GM23338 (cell line): ENCODE measurements at regions not wholly inside any gene's neighbourhood (a gene's known extent, or its start where the extent isn't known, plus 50 kb on each side); places are given as distances from the start of the nearest gene placed in this dataset.

ENCODE experiments used
- ATAC-seq: fragments of 200-7000 bp; cut with Tn5 transposase; 3 replicates; pipeline ENCODE4 v1.9.1; 2020
- DNase-seq: peaks from one replicate; pipeline ENCODE4 v3.0.0-alpha.2; 2015; ENCODE audit warnings: low spot score
- H2AFZ ChIP-seq: fragments of 200-600 bp; sonication (generic); 2 replicates; pipeline ENCODE4 v1.8.0; 2016; ENCODE audit warnings: antibody characterized with exemption, mild to moderate bottlenecking, moderate library complexity
- H3F3A ChIP-seq: fragments of 200-600 bp; sonication (generic); replicated peaks from 2 replicates; pipeline ENCODE4 v1.8.0; 2017; ENCODE audit warnings: antibody characterized with exemption, mixed run types, low read depth
- H3K27ac ChIP-seq: fragments of 200-600 bp; sonication (generic); 2 replicates; pipeline ENCODE4 v1.6.1; 2016; ENCODE audit warnings: low read depth
- H3K27me3 ChIP-seq: fragments of 200-600 bp; sonication (generic); 2 replicates; pipeline ENCODE4 v1.8.0; 2016; ENCODE audit warnings: mild to moderate bottlenecking, mixed run types, moderate library complexity; ENCODE audit not compliant: insufficient read depth
- H3K36me3 ChIP-seq: fragments of 200-600 bp; sonication (generic); 2 replicates; pipeline ENCODE4 v1.8.0; 2016; ENCODE audit warnings: mild to moderate bottlenecking; ENCODE audit not compliant: insufficient read depth
- H3K4me1 ChIP-seq: fragments of 200-600 bp; sonication (generic); 2 replicates; pipeline ENCODE4 v1.8.0; 2016; ENCODE audit warnings: mild to moderate bottlenecking, moderate library complexity; ENCODE audit not compliant: insufficient read depth
- H3K4me2 ChIP-seq: fragments of 200-600 bp; sonication (generic); 2 replicates; pipeline ENCODE4 v1.7.1; 2017; ENCODE audit warnings: mixed run types
- H3K4me3 ChIP-seq: fragments of 200-600 bp; sonication (generic); 2 replicates; pipeline ENCODE4 v1.6.1; 2016; ENCODE audit warnings: mixed run types
- H3K79me2 ChIP-seq: fragments of 200-600 bp; sonication (generic); replicated peaks from 2 replicates; pipeline ENCODE4 v1.8.0; 2017; ENCODE audit warnings: mild to moderate bottlenecking; ENCODE audit not compliant: insufficient read depth
- H3K9me2 ChIP-seq: fragments of 200-600 bp; sonication (generic); 2 replicates; pipeline ENCODE4 v1.8.0; 2017; ENCODE audit not compliant: insufficient read depth
- H4K20me1 ChIP-seq: fragments of 200-600 bp; sonication (generic); replicated peaks from 2 replicates; pipeline ENCODE4 v1.8.0; 2017; ENCODE audit warnings: mild to moderate bottlenecking; ENCODE audit not compliant: insufficient read depth
- H3K27ac Mint-ChIP-seq: 2 replicates; pipeline ENCODE4 v1.8.0; 2020; ENCODE audit warnings: inconsistent platforms, mild to moderate bottlenecking, moderate library complexity, mixed read lengths
- H3K27me3 Mint-ChIP-seq: 3 replicates; pipeline ENCODE4 v1.8.0; 2022; ENCODE audit warnings: low read depth, mild to moderate bottlenecking, moderate library complexity, mixed read lengths, inconsistent platforms; ENCODE audit not compliant: insufficient read depth, poor library complexity
- H3K36me3 Mint-ChIP-seq: 3 replicates; pipeline ENCODE4 v1.8.0; 2021; ENCODE audit warnings: low read depth, mild to moderate bottlenecking, inconsistent platforms, moderate library complexity, mixed read lengths
- H3K4me1 Mint-ChIP-seq: 3 replicates; pipeline ENCODE4 v1.8.0; 2020; ENCODE audit warnings: mild to moderate bottlenecking, inconsistent platforms, mixed read lengths
- H3K4me3 Mint-ChIP-seq: 3 replicates; pipeline ENCODE4 v1.8.0; 2021; ENCODE audit warnings: moderate library complexity, mild to moderate bottlenecking, inconsistent platforms, mixed read lengths
- H3K9me3 Mint-ChIP-seq: 3 replicates; pipeline ENCODE4 v1.8.0; 2020; ENCODE audit warnings: moderate library complexity, mild to moderate bottlenecking, inconsistent platforms, mixed read lengths
- CREB1 ChIP-seq: fragments of 250-450 bp; sonication (Bioruptor Pico); IDR thresholded peaks from 2 replicates; pipeline ENCODE4 v1.5.0; 2020; ENCODE audit warnings: low read depth, mild to moderate bottlenecking, moderate library complexity
- EZH2phosphoT487 ChIP-seq: fragments of 200-600 bp; sonication (generic); IDR thresholded peaks from one replicate; pipeline ENCODE4 v1.8.1; 2018; ENCODE audit warnings: antibody characterized with exemption; ENCODE audit not compliant: unreplicated experiment
- JUNB ChIP-seq: IDR thresholded peaks from one replicate; pipeline ENCODE4 v1.6.1; 2016; ENCODE audit warnings: antibody characterized with exemption; ENCODE audit not compliant: unreplicated experiment
- POLR2AphosphoS5 ChIP-seq: IDR thresholded peaks from 2 replicates; pipeline ENCODE4 v1.6.1; 2016; ENCODE audit warnings: antibody characterized with exemption, low read depth
- ZNF114 ChIP-seq: fragments of 250-450 bp; sonication (Bioruptor Pico); IDR thresholded peaks from 2 replicates; pipeline ENCODE4 v1.5.0; 2020; ENCODE audit warnings: mild to moderate bottlenecking, moderate library complexity
- ZNF331 ChIP-seq: fragments of 250-450 bp; sonication (Bioruptor Pico); IDR thresholded peaks from 2 replicates; pipeline ENCODE4 v1.5.0; 2020; ENCODE audit warnings: low read depth, mild to moderate bottlenecking, moderate library complexity
- ZNF462 ChIP-seq: fragments of 250-450 bp; sonication (Bioruptor Pico); IDR thresholded peaks from 2 replicates; pipeline ENCODE4 v1.5.0; 2020; ENCODE audit warnings: mild to moderate bottlenecking, moderate library complexity

GRCh38 chr12:42815068-42815467, 225.5 kb upstream of the PRICKLE1 start:
- no peak overlapping the region for H3K27ac ChIP-seq
- no peaks in the 10 kb centered on the region for H3K27me3 Mint-ChIP-seq
- no peaks in the 10 kb centered on the region for H3K36me3 Mint-ChIP-seq
- H3K27me3 ChIP-seq = no peaks in the 10 kb centered on the region
- no peaks in the 10 kb centered on the region for H3K79me2 ChIP-seq
- no peak overlapping the region; the same call in 1 of the 2 replicates for H3K27ac Mint-ChIP-seq
- H3K4me2 ChIP-seq = no peak overlapping the region
- H3K36me3 ChIP-seq = no peaks in the 10 kb centered on the region
- no peaks in the 10 kb centered on the region; the same call in 2 of the 3 replicates for H3K4me1 Mint-ChIP-seq
- DNase-seq (no peak), ATAC-seq (no peak)
- no peaks in the 10 kb centered on the region for H3K9me2 ChIP-seq
- 0 out of 2 replicates have a peak overlapping the region, but pooled peaks have one; percentile 9 for H2AFZ ChIP-seq
- no peak overlapping the region for H3K4me3 ChIP-seq
- H3F3A ChIP-seq = no peaks in the 10 kb centered on the region
- no peaks in the 10 kb centered on the region for H4K20me1 ChIP-seq
- H3K9me3 Mint-ChIP-seq = no peaks in the 10 kb centered on the region
- TF ChIP-seq ZNF114 (CRISPR knock-in tag) = no peak
- no peak for TF ChIP-seq ZNF462 (CRISPR knock-in tag)
- no peak for TF ChIP-seq ZNF331 (CRISPR knock-in tag)
- TF ChIP-seq JUNB = no peak
- no peak for TF ChIP-seq CREB1 (CRISPR knock-in tag)
- no peak for TF ChIP-seq POLR2AphosphoS5
- H3K4me1 ChIP-seq = no peaks in the 10 kb centered on the region
- H3K4me3 Mint-ChIP-seq = no peak overlapping the region

GRCh38 chr12:42812871-42813270, 223.3 kb upstream of the PRICKLE1 start:
- Histone ChIP-seq H2AFZ (no peak overlapping the region), H3K27ac (no peak overlapping the region), H3K4me3 (no peak overlapping the region), H3K79me2 (no peaks in the 10 kb centered on the region), H3K9me2 (no peaks in the 10 kb centered on the region), H3K36me3 (no peaks in the 10 kb centered on the region), H3K4me2 (no peak overlapping the region), H3F3A (no peaks in the 10 kb centered on the region), H4K20me1 (no peaks in the 10 kb centered on the region), H3K4me1 (peaks cover 3% of the 10 kb centered on the region; the same call in 1 of the 2 replicates), H3K27me3 (no peaks in the 10 kb centered on the region)
- no peaks in the 10 kb centered on the region for H3K9me3 Mint-ChIP-seq
- H3K27ac Mint-ChIP-seq = no peak overlapping the region
- no peak overlapping the region for H3K4me3 Mint-ChIP-seq
- ATAC-seq = no peak
- H3K27me3 Mint-ChIP-seq = no peaks in the 10 kb centered on the region
- no peaks in the 10 kb centered on the region for H3K36me3 Mint-ChIP-seq
- peaks cover 10% of the 10 kb centered on the region; the same call in 2 of the 3 replicates for H3K4me1 Mint-ChIP-seq
- no peak for DNase-seq
- TF ChIP-seq EZH2phosphoT487 = no peak
- TF ChIP-seq ZNF331 (CRISPR knock-in tag) = no peak
- TF ChIP-seq ZNF462 (CRISPR knock-in tag) = no peak
